DOHH2 (cell line): ENCODE measurements at regions not wholly inside any gene's neighbourhood (a gene's known extent, or its start where the extent isn't known, plus 50 kb on each side); places are given as distances from the start of the nearest gene placed in this dataset.

Experiments used
- H3F3A ChIP-seq: fragments of 200-600 bp; sonication (generic), shearing (Covaris generic); 2 replicates; pipeline ENCODE4 v1.6.0; 2016; ENCODE audit warnings: antibody characterized with exemption, mild to moderate bottlenecking; ENCODE audit not compliant: control insufficient read depth, insufficient read depth
- H3K27ac ChIP-seq: fragments of 200-600 bp; sonication (generic); 2 replicates; pipeline ENCODE4 v1.5.1; 2014; ENCODE audit warnings: low read depth, mild to moderate bottlenecking, low read length, moderate library complexity
- H3K27me3 ChIP-seq: fragments of 200-600 bp; sonication (generic); 2 replicates; pipeline ENCODE4 v1.6.1; 2014; ENCODE audit warnings: mild to moderate bottlenecking, low read length, mixed read lengths; ENCODE audit not compliant: control insufficient read depth
- H3K36me3 ChIP-seq: fragments of 200-600 bp; sonication (generic); 2 replicates; pipeline ENCODE4 v1.6.1; 2014; ENCODE audit warnings: mild to moderate bottlenecking, low read length, moderate library complexity, mixed read lengths; ENCODE audit not compliant: control insufficient read depth
- H3K4me1 ChIP-seq: fragments of 200-600 bp; sonication (generic); 2 replicates; pipeline ENCODE4 v1.6.1; 2014; ENCODE audit warnings: mild to moderate bottlenecking, low read length, mixed read lengths; ENCODE audit not compliant: control insufficient read depth
- H3K4me2 ChIP-seq: fragments of 200-600 bp; sonication (generic); 2 replicates; pipeline ENCODE4 v1.6.0; 2014; ENCODE audit warnings: mild to moderate bottlenecking, low read length, moderate library complexity
- H3K4me3 ChIP-seq: fragments of 200-600 bp; sonication (generic); 2 replicates; pipeline ENCODE4 v1.5.1; 2014; ENCODE audit warnings: mild to moderate bottlenecking, low read length, mixed read lengths
- H3K79me2 ChIP-seq: fragments of 200-600 bp; sonication (generic); 2 replicates; pipeline ENCODE4 v1.6.1; 2014; ENCODE audit warnings: mild to moderate bottlenecking, low read length, mixed read lengths; ENCODE audit not compliant: control insufficient read depth
- H3K9me2 ChIP-seq: fragments of 200-600 bp; sonication (generic); replicated peaks from 2 replicates; pipeline ENCODE4 v1.6.1; 2014; ENCODE audit warnings: mild to moderate bottlenecking, low read length, mixed read lengths; ENCODE audit not compliant: control insufficient read depth
- H3K9me3 ChIP-seq: fragments of 200-600 bp; sonication (generic); 2 replicates; pipeline ENCODE4 v1.6.1; 2014; ENCODE audit warnings: antibody characterized with exemption, low read length, mixed read lengths; ENCODE audit not compliant: control insufficient read depth, insufficient read depth
- H4K20me1 ChIP-seq: fragments of 200-600 bp; sonication (generic); 2 replicates; pipeline ENCODE4 v1.6.0; 2014; ENCODE audit warnings: low read depth, mild to moderate bottlenecking, antibody characterized with exemption, low read length, moderate library complexity; ENCODE audit not compliant: control insufficient read depth, insufficient read depth
- EZH2phosphoT487 ChIP-seq: fragments of 200-600 bp; sonication (generic); IDR thresholded peaks from 2 replicates; pipeline ENCODE4 v1.6.1; 2017; ENCODE audit warnings: borderline replicate concordance, mild to moderate bottlenecking, antibody characterized with exemption, low read length, moderate library complexity, mixed read lengths
- TF ChIP-seq, protein P1 (sequence below): fragments of 200-600 bp; sonication (generic); IDR thresholded peaks from one replicate; pipeline ENCODE4 v1.5.1; 2014; ENCODE audit warnings: antibody characterized with exemption, mild to moderate bottlenecking, low read depth, low read length; ENCODE audit not compliant: poor library complexity, severe bottlenecking

DNA sequence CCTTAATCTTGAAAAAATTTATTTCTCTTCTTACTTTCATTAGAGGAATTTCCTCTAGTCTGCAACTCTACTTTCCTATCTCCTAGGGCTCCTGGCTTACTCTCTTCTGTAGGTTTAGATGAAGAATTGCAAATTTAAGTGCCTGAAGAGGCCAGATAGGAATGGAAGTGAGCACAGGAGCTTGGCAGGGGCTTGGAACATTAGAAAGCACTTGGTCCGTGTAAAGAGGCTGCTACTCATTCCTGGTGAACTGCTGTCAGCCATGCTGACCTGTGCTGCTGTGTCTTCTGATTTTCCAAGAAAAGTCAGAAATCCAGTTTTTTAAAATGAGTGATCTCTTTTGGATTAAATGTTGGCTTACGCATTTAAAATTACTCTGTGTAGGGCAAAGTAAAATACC lies 210.9 kb upstream of the CLINT1 start:
- Histone ChIP-seq H3K36me3 (no peaks in the 10 kb centered on the region), H3K4me1 (peaks cover 6% of the 10 kb centered on the region; the same call in 1 of the 2 replicates), H3K4me2 (no peak overlapping the region), H3K4me3 (no peak overlapping the region), H3F3A (no peaks in the 10 kb centered on the region), H3K79me2 (no peaks in the 10 kb centered on the region), H3K9me3 (no peaks in the 10 kb centered on the region), H3K27ac (no peak overlapping the region), H4K20me1 (no peaks in the 10 kb centered on the region), H3K9me2 (no peaks in the 10 kb centered on the region), H3K27me3 (no peaks in the 10 kb centered on the region)
- TF ChIP-seq, protein P1, sequence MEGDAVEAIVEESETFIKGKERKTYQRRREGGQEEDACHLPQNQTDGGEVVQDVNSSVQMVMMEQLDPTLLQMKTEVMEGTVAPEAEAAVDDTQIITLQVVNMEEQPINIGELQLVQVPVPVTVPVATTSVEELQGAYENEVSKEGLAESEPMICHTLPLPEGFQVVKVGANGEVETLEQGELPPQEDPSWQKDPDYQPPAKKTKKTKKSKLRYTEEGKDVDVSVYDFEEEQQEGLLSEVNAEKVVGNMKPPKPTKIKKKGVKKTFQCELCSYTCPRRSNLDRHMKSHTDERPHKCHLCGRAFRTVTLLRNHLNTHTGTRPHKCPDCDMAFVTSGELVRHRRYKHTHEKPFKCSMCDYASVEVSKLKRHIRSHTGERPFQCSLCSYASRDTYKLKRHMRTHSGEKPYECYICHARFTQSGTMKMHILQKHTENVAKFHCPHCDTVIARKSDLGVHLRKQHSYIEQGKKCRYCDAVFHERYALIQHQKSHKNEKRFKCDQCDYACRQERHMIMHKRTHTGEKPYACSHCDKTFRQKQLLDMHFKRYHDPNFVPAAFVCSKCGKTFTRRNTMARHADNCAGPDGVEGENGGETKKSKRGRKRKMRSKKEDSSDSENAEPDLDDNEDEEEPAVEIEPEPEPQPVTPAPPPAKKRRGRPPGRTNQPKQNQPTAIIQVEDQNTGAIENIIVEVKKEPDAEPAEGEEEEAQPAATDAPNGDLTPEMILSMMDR: no peak
- no peak for TF ChIP-seq EZH2phosphoT487

DNA sequence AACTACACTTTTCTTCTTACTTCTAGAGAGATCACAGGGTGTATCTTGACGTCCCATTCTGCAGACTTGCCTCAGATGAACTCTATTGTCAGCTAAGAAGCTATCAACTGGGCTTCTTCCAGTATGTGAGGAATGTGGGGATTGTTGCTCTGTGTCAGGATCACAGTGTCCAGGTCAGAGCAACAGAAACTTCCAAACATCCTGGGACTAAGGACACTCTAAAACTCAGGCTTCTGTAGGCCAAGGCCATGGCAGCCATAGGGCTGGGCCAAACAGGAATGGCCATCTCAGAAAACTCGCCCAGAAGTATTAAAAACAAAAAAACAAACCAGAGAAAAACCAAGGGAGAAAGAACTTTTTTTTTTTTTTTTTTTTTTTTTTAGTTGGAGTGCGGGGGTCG lies 210.0 kb upstream of the CLINT1 start:
- TF ChIP-seq EZH2phosphoT487: no peak
- TF ChIP-seq, protein P1: no peak
- no peaks in the 10 kb centered on the region for H3K9me3 ChIP-seq
- no peaks in the 10 kb centered on the region for H3F3A ChIP-seq
- H3K27ac ChIP-seq: no peak overlapping the region
- no peaks in the 10 kb centered on the region for H3K27me3 ChIP-seq
- H3K4me3 ChIP-seq: no peak overlapping the region
- no peaks in the 10 kb centered on the region for H4K20me1 ChIP-seq
- H3K79me2 ChIP-seq: no peaks in the 10 kb centered on the region
- H3K9me2 ChIP-seq: no peaks in the 10 kb centered on the region
- no peaks in the 10 kb centered on the region for H3K36me3 ChIP-seq
- no peak overlapping the region for H3K4me2 ChIP-seq
- H3K4me1 ChIP-seq: peaks cover 6% of the 10 kb centered on the region; the same call in 1 of the 2 replicates

DNA sequence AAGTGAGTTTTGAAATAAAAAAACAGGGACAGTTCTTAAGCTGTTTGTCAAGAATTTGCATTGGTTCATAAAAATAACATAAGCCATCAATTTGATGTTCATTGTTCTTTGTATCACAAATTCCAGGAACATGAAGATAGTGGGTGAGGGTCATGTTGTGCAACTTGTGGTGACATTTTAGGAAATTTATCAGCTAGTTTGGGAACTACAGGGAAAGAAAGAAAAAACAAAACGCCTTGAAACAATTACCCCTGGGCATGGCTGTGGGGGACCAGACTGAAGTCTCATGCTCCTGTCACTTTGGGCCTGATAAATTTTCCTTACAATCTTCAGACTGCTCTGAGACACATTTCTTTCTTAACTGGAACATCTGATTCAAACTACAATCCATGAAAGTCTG lies 207.1 kb upstream of the CLINT1 start:
- no peaks in the 10 kb centered on the region for H3K36me3 ChIP-seq
- no peaks in the 10 kb centered on the region for H3K27me3 ChIP-seq
- H3K4me3 ChIP-seq: no peak overlapping the region
- no peaks in the 10 kb centered on the region for H3K9me3 ChIP-seq
- no peaks in the 10 kb centered on the region for H3K79me2 ChIP-seq
- H3K4me1 ChIP-seq: peaks cover 6% of the 10 kb centered on the region; the same call in 1 of the 2 replicates
- H4K20me1 ChIP-seq: no peaks in the 10 kb centered on the region
- H3K9me2 ChIP-seq: no peaks in the 10 kb centered on the region
- no peaks in the 10 kb centered on the region for H3F3A ChIP-seq
- no peak overlapping the region for H3K27ac ChIP-seq
- H3K4me2 ChIP-seq: no peak overlapping the region
- TF ChIP-seq, protein P1: no peak
- no peak for TF ChIP-seq EZH2phosphoT487
